ENCODE measurements at regions not wholly inside any gene's neighbourhood (a gene's known extent, or its start where the extent isn't known, plus 50 kb on each side); places are given as distances from the start of the nearest gene placed in this dataset.
A peak's percentile ranks its signal among the peaks of the same experiment; 100 is the strongest.

GRCh38 chr2:136434251-136434715 is 316.3 kb upstream of the CXCR4 start (continued):
- TF ChIP-seq PRMT5 (CRISPR knock-in tag; IDR thresholded peaks at IDR 0.05) (no peak), LARP7 (IDR thresholded peaks at IDR 0.05) (no peak), RB1 (IDR thresholded peaks at IDR 0.05; ENCODE audit: low read depth) (no peak), RBFOX2 (IDR thresholded peaks at IDR 0.05; ENCODE audit: low read depth, low read length) (no peak), ADNP (tag; IDR thresholded peaks at IDR 0.05) (no peak), ZNF780A (CRISPR knock-in tag; IDR thresholded peaks at IDR 0.05) (no peak), BHLHE40 (IDR thresholded peaks at IDR 0.05; ENCODE audit: low read length) (peak; percentile 61; the same call in 1 of the 2 replicates), PML (IDR thresholded peaks at IDR 0.05; ENCODE audit: low read length) (peak; percentile 55; the same call in 1 of the 2 replicates), KLF16 (IDR thresholded peaks at IDR 0.05) (peak; percentile 82), HMG20B (CRISPR knock-in tag; IDR thresholded peaks at IDR 0.05) (no peak), EP300 (IDR thresholded peaks at IDR 0.05; ENCODE audit: low read length) (peak; percentile 86), CXXC5 (CRISPR knock-in tag; IDR thresholded peaks at IDR 0.05) (peak; percentile 55), RCOR1 (IDR thresholded peaks at IDR 0.05; ENCODE audit: borderline replicate concordance in 1 of 2, low read depth in 2 of 2, low read length in 2 of 2) (peak in 1 of 2 experiments; percentile 84; a peak in 2 of 4 replicates), U2AF2 (optimal IDR thresholded peaks at IDR 0.05; ENCODE audit: low read depth, low read length) (no peak), SRF (CRISPR knock-in tag; IDR thresholded peaks at IDR 0.05) (no peak), ZNF253 (CRISPR knock-in tag; conservative IDR thresholded peaks at IDR 0.05) (no peak), ELK3 (CRISPR knock-in tag; IDR thresholded peaks at IDR 0.05) (no peak), TEAD4 (IDR thresholded peaks at IDR 0.05; ENCODE audit: low read length) (peak; percentile 85), TEAD4 (CRISPR knock-in tag; IDR thresholded peaks at IDR 0.05; ENCODE audit: borderline replicate concordance) (no peak), NR3C1 (CRISPR knock-in tag; IDR thresholded peaks at IDR 0.05) (no peak)
- TF ChIP-seq, protein P1, sequence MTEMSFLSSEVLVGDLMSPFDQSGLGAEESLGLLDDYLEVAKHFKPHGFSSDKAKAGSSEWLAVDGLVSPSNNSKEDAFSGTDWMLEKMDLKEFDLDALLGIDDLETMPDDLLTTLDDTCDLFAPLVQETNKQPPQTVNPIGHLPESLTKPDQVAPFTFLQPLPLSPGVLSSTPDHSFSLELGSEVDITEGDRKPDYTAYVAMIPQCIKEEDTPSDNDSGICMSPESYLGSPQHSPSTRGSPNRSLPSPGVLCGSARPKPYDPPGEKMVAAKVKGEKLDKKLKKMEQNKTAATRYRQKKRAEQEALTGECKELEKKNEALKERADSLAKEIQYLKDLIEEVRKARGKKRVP (CRISPR knock-in tag; IDR thresholded peaks at IDR 0.05): peak; percentile 95
- TF ChIP-seq, protein P2, sequence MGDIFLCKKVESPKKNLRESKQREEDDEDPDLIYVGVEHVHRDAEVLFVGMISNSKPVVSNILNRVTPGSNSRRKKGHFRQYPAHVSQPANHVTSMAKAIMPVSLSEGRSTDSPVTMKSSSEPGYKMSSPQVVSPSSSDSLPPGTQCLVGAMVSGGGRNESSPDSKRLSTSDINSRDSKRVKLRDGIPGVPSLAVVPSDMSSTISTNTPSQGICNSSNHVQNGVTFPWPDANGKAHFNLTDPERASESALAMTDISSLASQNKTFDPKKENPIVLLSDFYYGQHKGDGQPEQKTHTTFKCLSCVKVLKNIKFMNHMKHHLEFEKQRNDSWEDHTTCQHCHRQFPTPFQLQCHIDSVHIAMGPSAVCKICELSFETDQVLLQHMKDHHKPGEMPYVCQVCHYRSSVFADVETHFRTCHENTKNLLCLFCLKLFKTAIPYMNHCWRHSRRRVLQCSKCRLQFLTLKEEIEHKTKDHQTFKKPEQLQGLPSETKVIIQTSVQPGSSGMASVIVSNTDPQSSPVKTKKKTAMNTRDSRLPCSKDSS (IDR thresholded peaks at IDR 0.05; ENCODE audit: low read depth, partially characterized antibody): no peak
- TF ChIP-seq, protein P3, sequence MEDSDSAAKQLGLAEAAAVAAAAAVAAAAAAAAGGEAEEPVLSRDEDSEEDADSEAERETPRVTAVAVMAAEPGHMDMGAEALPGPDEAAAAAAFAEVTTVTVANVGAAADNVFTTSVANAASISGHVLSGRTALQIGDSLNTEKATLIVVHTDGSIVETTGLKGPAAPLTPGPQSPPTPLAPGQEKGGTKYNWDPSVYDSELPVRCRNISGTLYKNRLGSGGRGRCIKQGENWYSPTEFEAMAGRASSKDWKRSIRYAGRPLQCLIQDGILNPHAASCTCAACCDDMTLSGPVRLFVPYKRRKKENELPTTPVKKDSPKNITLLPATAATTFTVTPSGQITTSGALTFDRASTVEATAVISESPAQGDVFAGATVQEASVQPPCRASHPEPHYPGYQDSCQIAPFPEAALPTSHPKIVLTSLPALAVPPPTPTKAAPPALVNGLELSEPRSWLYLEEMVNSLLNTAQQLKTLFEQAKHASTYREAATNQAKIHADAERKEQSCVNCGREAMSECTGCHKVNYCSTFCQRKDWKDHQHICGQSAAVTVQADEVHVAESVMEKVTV (CRISPR knock-in tag; IDR thresholded peaks at IDR 0.05): no peak
- TF ChIP-seq, protein P4, sequence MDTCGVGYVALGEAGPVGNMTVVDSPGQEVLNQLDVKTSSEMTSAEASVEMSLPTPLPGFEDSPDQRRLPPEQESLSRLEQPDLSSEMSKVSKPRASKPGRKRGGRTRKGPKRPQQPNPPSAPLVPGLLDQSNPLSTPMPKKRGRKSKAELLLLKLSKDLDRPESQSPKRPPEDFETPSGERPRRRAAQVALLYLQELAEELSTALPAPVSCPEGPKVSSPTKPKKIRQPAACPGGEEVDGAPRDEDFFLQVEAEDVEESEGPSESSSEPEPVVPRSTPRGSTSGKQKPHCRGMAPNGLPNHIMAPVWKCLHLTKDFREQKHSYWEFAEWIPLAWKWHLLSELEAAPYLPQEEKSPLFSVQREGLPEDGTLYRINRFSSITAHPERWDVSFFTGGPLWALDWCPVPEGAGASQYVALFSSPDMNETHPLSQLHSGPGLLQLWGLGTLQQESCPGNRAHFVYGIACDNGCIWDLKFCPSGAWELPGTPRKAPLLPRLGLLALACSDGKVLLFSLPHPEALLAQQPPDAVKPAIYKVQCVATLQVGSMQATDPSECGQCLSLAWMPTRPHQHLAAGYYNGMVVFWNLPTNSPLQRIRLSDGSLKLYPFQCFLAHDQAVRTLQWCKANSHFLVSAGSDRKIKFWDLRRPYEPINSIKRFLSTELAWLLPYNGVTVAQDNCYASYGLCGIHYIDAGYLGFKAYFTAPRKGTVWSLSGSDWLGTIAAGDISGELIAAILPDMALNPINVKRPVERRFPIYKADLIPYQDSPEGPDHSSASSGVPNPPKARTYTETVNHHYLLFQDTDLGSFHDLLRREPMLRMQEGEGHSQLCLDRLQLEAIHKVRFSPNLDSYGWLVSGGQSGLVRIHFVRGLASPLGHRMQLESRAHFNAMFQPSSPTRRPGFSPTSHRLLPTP (IDR thresholded peaks at IDR 0.05; ENCODE audit: borderline replicate concordance, extremely low read depth, insufficient read length): no peak
